Uterus (tissue), 3 donors: ENCODE measurements at regions not wholly inside any gene's neighbourhood (a gene's known extent, or its start where the extent isn't known, plus 50 kb on each side); places are given as distances from the start of the nearest gene placed in this dataset.

Experiments
- DNase-seq, 2 donors: peaks; one replicate each; pipeline ENCODE4 v3.0.0-alpha.2; 2019 to 2020
- H3K27ac ChIP-seq, 2 donors: fragments of 200-600 bp; sonication (generic); 1 replicate in 1 of 2; 2 replicates in 1 of 2; pipeline ENCODE4 v1.5.1; 2016 to 2018
- H3K27me3 ChIP-seq, 2 donors: fragments of 200-600 bp; sonication (generic); one replicate each; pipeline ENCODE4 v1.5.1; 2018 to 2019; ENCODE audit warnings: control low read depth in 1 of 2
- H3K36me3 ChIP-seq, 2 donors: fragments of 200-600 bp; sonication (generic); one replicate each; pipeline ENCODE4 v1.5.1; 2019; ENCODE audit warnings: control low read depth in 1 of 2
- H3K4me1 ChIP-seq, 2 donors: fragments of 200-600 bp; sonication (generic); one replicate each; pipeline ENCODE4 v1.5.1; 2018 to 2019; ENCODE audit warnings: control low read depth in 1 of 2
- H3K4me3 ChIP-seq, 2 donors: fragments of 200-600 bp; sonication (generic); 1 replicate in 1 of 2; 2 replicates in 1 of 2; pipeline ENCODE4 v1.5.1; 2018 to 2019; ENCODE audit warnings: mild to moderate bottlenecking in 1 of 2
- H3K9me3 ChIP-seq, 2 donors: fragments of 200-600 bp; sonication (generic); one replicate each; pipeline ENCODE4 v1.5.1; 2019; ENCODE audit warnings: control low read depth in 1 of 2
- POLR2A ChIP-seq, 2 donors: fragments of 450-650 bp; IDR thresholded peaks; one replicate each; pipeline ENCODE4 v1.6.1; 2016; ENCODE audit warnings: antibody characterized with exemption in 2 of 2, mild to moderate bottlenecking in 1 of 2, moderate library complexity in 1 of 2
- intact Hi-C: fragments of 100-400 bp; cut with DNase I; formaldehyde crosslinking; loops from one replicate; pipeline ENCODE4 v1.15.1; 2023; ENCODE audit warnings: low total_unique reads
- TF ChIP-seq, protein P1 (sequence below), 4 experiments: fragments of 200-600 bp in 2 of 4; fragments of 450-650 bp in 2 of 4; sonication (generic) in 2 of 4; IDR thresholded peaks; one replicate each; pipeline ENCODE4 v1.5.1; 2016 to 2019; ENCODE audit warnings: antibody characterized with exemption in 4 of 4, mild to moderate bottlenecking in 2 of 4, moderate library complexity in 1 of 4
- donor health status: DM: yes; HTN: yes; CAD: no.

- Histone ChIP-seq H3K27ac (no peak overlapping the region), H3K9me3 (no peaks in the 10 kb centered on the region), H3K36me3 (no peaks in the 10 kb centered on the region), H3K4me1 (no peaks in the 10 kb centered on the region), H3K4me3 (no peak overlapping the region), H3K27me3 (no peaks in the 10 kb centered on the region)
- peak; percentile 3 to 6 for DNase-seq
- TF ChIP-seq, protein P1, sequence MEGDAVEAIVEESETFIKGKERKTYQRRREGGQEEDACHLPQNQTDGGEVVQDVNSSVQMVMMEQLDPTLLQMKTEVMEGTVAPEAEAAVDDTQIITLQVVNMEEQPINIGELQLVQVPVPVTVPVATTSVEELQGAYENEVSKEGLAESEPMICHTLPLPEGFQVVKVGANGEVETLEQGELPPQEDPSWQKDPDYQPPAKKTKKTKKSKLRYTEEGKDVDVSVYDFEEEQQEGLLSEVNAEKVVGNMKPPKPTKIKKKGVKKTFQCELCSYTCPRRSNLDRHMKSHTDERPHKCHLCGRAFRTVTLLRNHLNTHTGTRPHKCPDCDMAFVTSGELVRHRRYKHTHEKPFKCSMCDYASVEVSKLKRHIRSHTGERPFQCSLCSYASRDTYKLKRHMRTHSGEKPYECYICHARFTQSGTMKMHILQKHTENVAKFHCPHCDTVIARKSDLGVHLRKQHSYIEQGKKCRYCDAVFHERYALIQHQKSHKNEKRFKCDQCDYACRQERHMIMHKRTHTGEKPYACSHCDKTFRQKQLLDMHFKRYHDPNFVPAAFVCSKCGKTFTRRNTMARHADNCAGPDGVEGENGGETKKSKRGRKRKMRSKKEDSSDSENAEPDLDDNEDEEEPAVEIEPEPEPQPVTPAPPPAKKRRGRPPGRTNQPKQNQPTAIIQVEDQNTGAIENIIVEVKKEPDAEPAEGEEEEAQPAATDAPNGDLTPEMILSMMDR (IDR thresholded peaks at IDR 0.05), result no peak
- no peak for TF ChIP-seq POLR2A (IDR thresholded peaks at IDR 0.05)
- intact Hi-C loops, result no loop called here
Observed at GRCh38 chr9:93900971-93901861, 53.9 kb downstream of the BARX1 start.

DNA sequence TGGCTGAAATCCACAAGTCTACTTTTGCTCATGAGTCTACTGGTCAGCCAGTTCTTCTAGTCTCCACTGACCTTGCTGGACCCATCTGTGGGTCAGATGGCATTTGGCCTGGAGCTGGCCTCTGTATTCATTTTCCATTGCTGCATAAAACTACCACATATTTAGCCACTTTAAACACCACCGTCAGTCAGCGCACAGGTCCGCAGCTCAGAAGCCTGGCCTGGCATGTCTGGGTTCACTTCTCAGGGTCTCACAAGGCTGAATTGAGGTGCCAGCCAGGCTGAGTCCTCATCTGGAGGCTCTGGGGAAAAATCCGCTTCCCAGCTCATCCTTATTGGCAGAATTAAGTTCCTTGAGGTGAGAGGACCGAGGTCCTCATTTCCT, 54.7 kb downstream of the BARX1 start:
- intact Hi-C loops, result no loop called here
- no peaks in the 10 kb centered on the region for H3K27me3 ChIP-seq
- no peaks in the 10 kb centered on the region for H3K36me3 ChIP-seq
- no peaks in the 10 kb centered on the region for H3K4me1 ChIP-seq
- H3K4me3 ChIP-seq, result no peak overlapping the region
- TF ChIP-seq, protein P1 (IDR thresholded peaks at IDR 0.05), result no peak
- TF ChIP-seq POLR2A (IDR thresholded peaks at IDR 0.05), result no peak
- H3K27ac ChIP-seq, result no peak overlapping the region
- H3K9me3 ChIP-seq, result no peaks in the 10 kb centered on the region
- no peak for DNase-seq

GRCh38 chr9:93899609-93900435, 55.3 kb downstream of the BARX1 start:
- no peaks in the 10 kb centered on the region for H3K4me1 ChIP-seq
- no peak for TF ChIP-seq POLR2A (IDR thresholded peaks at IDR 0.05)
- no peaks in the 10 kb centered on the region for H3K27me3 ChIP-seq
- no peak overlapping the region for H3K27ac ChIP-seq
- intact Hi-C loops, result no loop called here
- H3K9me3 ChIP-seq, result no peaks in the 10 kb centered on the region
- peak in 1 of 2 donors; percentile 7 for DNase-seq
- H3K36me3 ChIP-seq, result no peaks in the 10 kb centered on the region
- no peak overlapping the region for H3K4me3 ChIP-seq

DNA sequence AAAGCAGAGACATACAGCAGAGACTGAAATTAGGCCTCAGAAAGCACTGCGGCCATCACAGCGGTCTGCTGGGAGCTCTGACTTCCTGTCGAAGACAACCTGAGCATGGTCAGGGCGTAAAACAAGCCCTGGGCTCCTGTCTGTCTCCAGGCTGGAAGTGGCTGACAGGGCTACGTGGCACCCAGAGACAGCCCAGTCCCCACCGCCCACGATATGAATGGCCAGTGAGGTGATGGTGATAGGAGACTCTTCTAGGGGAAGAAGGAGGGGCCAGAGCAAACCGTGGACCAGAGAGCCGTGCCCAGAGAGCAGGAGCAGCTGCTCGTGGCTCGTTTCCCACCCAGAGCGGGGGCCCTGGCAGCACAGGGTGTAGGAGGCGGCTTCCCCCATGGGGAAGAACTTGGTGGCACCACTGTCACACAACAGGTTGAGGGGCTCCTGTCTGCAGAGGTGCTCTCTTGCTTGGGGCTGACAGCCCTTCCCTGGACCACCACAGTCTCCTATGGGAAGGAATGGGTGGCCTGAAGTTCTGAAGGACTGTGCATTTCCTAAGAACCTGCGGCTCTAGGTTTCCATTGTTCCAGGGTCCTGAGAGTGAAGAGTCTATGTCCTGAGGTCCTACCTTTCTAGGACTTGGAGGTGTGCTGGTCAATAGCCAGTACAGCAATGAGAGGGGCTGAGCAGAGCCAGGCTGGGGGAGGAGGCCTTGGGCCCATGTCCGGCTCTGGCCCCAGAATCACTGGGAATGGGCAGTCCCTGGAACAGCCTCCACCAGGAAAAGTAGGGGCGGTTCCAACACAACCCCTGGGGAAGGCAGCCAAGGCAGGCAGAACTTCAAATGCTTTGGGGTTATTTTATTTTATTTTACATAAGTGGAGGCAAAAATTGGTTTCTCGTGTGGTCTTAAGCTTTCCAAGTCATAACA, 56.4 kb downstream of the BARX1 start:
- Histone ChIP-seq H3K27ac (no peak overlapping the region), H3K9me3 (no peaks in the 10 kb centered on the region), H3K36me3 (no peaks in the 10 kb centered on the region), H3K4me1 (no peaks in the 10 kb centered on the region), H3K27me3 (no peaks in the 10 kb centered on the region), H3K4me3 (no peak overlapping the region)
- intact Hi-C loops, result no loop called here
- DNase-seq, result peak in 1 of 2 donors; percentile 11
- no peak for TF ChIP-seq POLR2A (IDR thresholded peaks at IDR 0.05)

GRCh38 chr9:93898026-93898425, 57.1 kb downstream of the BARX1 start:
- DNase-seq, result peak in 1 of 2 donors; percentile 3
- no peak for TF ChIP-seq POLR2A (IDR thresholded peaks at IDR 0.05)
- TF ChIP-seq, protein P1 (IDR thresholded peaks at IDR 0.05), result no peak
- Histone ChIP-seq H3K27me3 (no peaks in the 10 kb centered on the region), H3K27ac (no peak overlapping the region), H3K4me1 (no peaks in the 10 kb centered on the region), H3K9me3 (no peaks in the 10 kb centered on the region), H3K4me3 (no peak overlapping the region), H3K36me3 (no peaks in the 10 kb centered on the region)
- intact Hi-C loops, result no loop called here
